PC-9 (cell line): ENCODE measurements at regions not wholly inside any gene's neighbourhood (a gene's known extent, or its start where the extent isn't known, plus 50 kb on each side); places are given as distances from the start of the nearest gene placed in this dataset.

ENCODE experiments used
- BruUV-seq: library from RNA; stranded (reverse); fragments of 400-500 nt; replicated peaks from 2 replicates; lab custom pipeline; 2021; lab: Mats Ljungman, UMichigan
- CTCF ChIA-PET: fragments of 300-600 bp; sonication (Branson Sonifier 250); formaldehyde crosslinking; loops from one replicate; lab custom pipeline; 2022; ENCODE audit warnings: antibody characterized with exemption; lab: Charles Lee
- POLR2A ChIA-PET: fragments of 300-600 bp; sonication (Branson Sonifier 250); formaldehyde crosslinking; loops from one replicate; lab custom pipeline; 2022; ENCODE audit warnings: antibody characterized with exemption; ENCODE audit not compliant: unreplicated experiment; lab: Charles Lee
- DNase-seq, 2 experiments: peaks; one replicate each; pipeline versions ENCODE4 v3.0.0 to v3.0.0-alpha.2; 2015 to 2022; ENCODE audit warnings: mixed read lengths in 1 of 2
- H2AFZ ChIP-seq: fragments of 200-600 bp; sonication (generic); 2 replicates; pipeline ENCODE4 v1.8.1; 2017; ENCODE audit warnings: antibody characterized with exemption
- H3F3A ChIP-seq: fragments of 200-600 bp; sonication (generic); 2 replicates; pipeline ENCODE4 v1.8.1; 2017; ENCODE audit warnings: antibody characterized with exemption, mild to moderate bottlenecking, low read depth; ENCODE audit not compliant: insufficient read depth
- H3K27ac ChIP-seq: fragments of 200-600 bp; sonication (generic); 2 replicates; pipeline ENCODE4 v1.6.1; 2016; ENCODE audit warnings: mixed run types
- H3K27me3 ChIP-seq: fragments of 200-600 bp; sonication (generic); 2 replicates; pipeline ENCODE4 v1.6.1; 2016; ENCODE audit warnings: low read depth, mixed run types; ENCODE audit not compliant: insufficient read depth
- H3K36me3 ChIP-seq: fragments of 200-600 bp; sonication (generic); 2 replicates; pipeline ENCODE4 v1.6.1; 2016; ENCODE audit warnings: low read depth, mixed run types
- H3K4me1 ChIP-seq: fragments of 200-600 bp; sonication (generic); replicated peaks from 2 replicates; pipeline ENCODE4 v1.6.1; 2016; ENCODE audit warnings: mixed run types; ENCODE audit not compliant: insufficient read depth
- H3K4me2 ChIP-seq: fragments of 200-600 bp; sonication (generic); 2 replicates; pipeline ENCODE4 v1.6.1; 2017; ENCODE audit warnings: mixed run types
- H3K4me3 ChIP-seq: fragments of 200-600 bp; sonication (generic); 2 replicates; pipeline ENCODE4 v1.6.1; 2016; ENCODE audit warnings: mixed run types
- H3K79me2 ChIP-seq: fragments of 200-600 bp; sonication (generic); 2 replicates; pipeline ENCODE4 v1.6.1; 2017; ENCODE audit warnings: low read depth, mixed run types
- H3K9me2 ChIP-seq: fragments of 200-600 bp; sonication (generic); 2 replicates; pipeline ENCODE4 v1.8.1; 2017; ENCODE audit warnings: mild to moderate bottlenecking; ENCODE audit not compliant: insufficient read depth
- H3K9me3 ChIP-seq: fragments of 200-600 bp; sonication (generic); 2 replicates; pipeline ENCODE4 v1.8.1; 2016; ENCODE audit warnings: low read depth; ENCODE audit not compliant: insufficient read depth
- H4K20me1 ChIP-seq: fragments of 200-600 bp; sonication (generic); 2 replicates; pipeline ENCODE4 v1.8.1; 2017; ENCODE audit not compliant: insufficient read depth
- CTCF ChIP-seq: fragments of 200-600 bp; sonication (generic); conservative IDR thresholded peaks from 2 replicates; pipeline ENCODE4 v1.6.1; 2017; ENCODE audit warnings: mixed run types, antibody characterized with exemption, mild to moderate bottlenecking, moderate library complexity
- EZH2 ChIP-seq: fragments of 200-600 bp; sonication (generic); IDR thresholded peaks from 2 replicates; pipeline ENCODE4 v1.8.0; 2017; ENCODE audit warnings: antibody characterized with exemption, low read depth
- intact Hi-C: fragments of 100-400 bp; cut with micrococcal nuclease; formaldehyde crosslinking; loops from one replicate; pipeline ENCODE4 v1.10.0; 2022; ENCODE audit not compliant: unreplicated experiment

GRCh38 chr3:1955170-1955569 lies 143.5 kb upstream of the CNTN4 start:
- BruUV-seq: no TSS peak

DNA sequence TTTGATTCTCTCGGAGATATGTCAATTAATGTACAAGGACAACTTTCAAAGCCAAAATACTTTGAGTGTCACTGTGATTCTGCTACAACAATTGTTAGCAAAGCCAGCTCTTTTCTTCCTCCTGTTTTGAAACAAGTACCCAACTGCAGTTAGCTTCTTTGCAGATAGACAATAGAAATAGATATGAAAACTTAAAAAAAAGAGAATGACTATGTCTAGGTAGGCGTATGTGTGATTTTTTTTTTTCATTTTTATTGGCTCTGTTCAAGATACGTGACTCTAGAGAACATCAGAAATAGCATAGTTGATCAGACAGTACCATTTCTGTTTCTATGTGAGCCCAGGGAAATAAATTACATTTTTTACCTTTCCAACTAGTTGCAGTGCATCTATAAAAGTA lies 142.9 kb upstream of the CNTN4 start:
- intact Hi-C loops: no loop called here
- BruUV-seq: no TSS peak

More at GRCh38 chr3:1955170-1955569, 143.5 kb upstream of the CNTN4 start:
- intact Hi-C loops: no loop called here
- Histone ChIP-seq H3K4me1 (no peaks in the 10 kb centered on the region), H4K20me1 (no peaks in the 10 kb centered on the region), H3K79me2 (no peaks in the 10 kb centered on the region), H3K4me2 (no peak overlapping the region), H3K4me3 (no peak overlapping the region), H3F3A (no peaks in the 10 kb centered on the region), H3K9me3 (no peaks in the 10 kb centered on the region), H2AFZ (no peak overlapping the region), H3K9me2 (no peaks in the 10 kb centered on the region), H3K36me3 (no peaks in the 10 kb centered on the region), H3K27ac (no peak overlapping the region), H3K27me3 (no peaks in the 10 kb centered on the region)
- ChIA-PET CTCF (no interaction called here), POLR2A (no interaction called here)
- no peak for DNase-seq
- TF ChIP-seq EZH2: no peak
- no peak for TF ChIP-seq CTCF

GRCh38 chr3:1960506-1960905 lies 138.2 kb upstream of the CNTN4 start:
- H3K9me2 ChIP-seq: no peaks in the 10 kb centered on the region
- no TSS peak for BruUV-seq
- TF ChIP-seq CTCF (no peak), EZH2 (no peak)
- no peaks in the 10 kb centered on the region for H3F3A ChIP-seq
- no peak overlapping the region for H3K4me3 ChIP-seq
- no peaks in the 10 kb centered on the region for H3K9me3 ChIP-seq
- no peak overlapping the region for H3K4me2 ChIP-seq
- intact Hi-C loops: no loop called here
- H4K20me1 ChIP-seq: no peaks in the 10 kb centered on the region
- H2AFZ ChIP-seq: no peak overlapping the region
- no peak overlapping the region for H3K27ac ChIP-seq
- ChIA-PET POLR2A (no interaction called here), CTCF (no interaction called here)
- H3K79me2 ChIP-seq: no peaks in the 10 kb centered on the region
- H3K27me3 ChIP-seq: no peaks in the 10 kb centered on the region
- H3K36me3 ChIP-seq: no peaks in the 10 kb centered on the region
- no peak for DNase-seq
- H3K4me1 ChIP-seq: no peaks in the 10 kb centered on the region

More for the DNA sequence above, 142.9 kb upstream of the CNTN4 start:
- POLR2A ChIA-PET: no interaction called here
- Histone ChIP-seq H3K4me2 (no peak overlapping the region), H3K36me3 (no peaks in the 10 kb centered on the region), H3K9me3 (no peaks in the 10 kb centered on the region), H3K9me2 (no peaks in the 10 kb centered on the region), H3K27me3 (no peaks in the 10 kb centered on the region), H2AFZ (no peak overlapping the region), H3K4me3 (no peak overlapping the region), H3K79me2 (no peaks in the 10 kb centered on the region), H3K4me1 (no peaks in the 10 kb centered on the region), H3K27ac (no peak overlapping the region), H3F3A (no peaks in the 10 kb centered on the region), H4K20me1 (no peaks in the 10 kb centered on the region)
- TF ChIP-seq EZH2 (no peak), CTCF (no peak)
- DNase-seq: no peak
- CTCF ChIA-PET: no interaction called here
